Activated naive CD4-positive, alpha-beta T cell treated with anti-CD3 and anti-CD28 coated beads for 36 hours (primary cell): ENCODE measurements at regions not wholly inside any gene's neighbourhood (a gene's known extent, or its start where the extent isn't known, plus 50 kb on each side); places are given as distances from the start of the nearest gene placed in this dataset.

ENCODE experiments used
- CTCF ChIA-PET: fragments of 350-600 bp; sonication (Branson Sonifier 250); formaldehyde crosslinking; loops from one replicate; lab custom pipeline; 2021; ENCODE audit warnings: antibody characterized with exemption; lab: Charles Lee
- DNase-seq: peaks from one replicate; pipeline ENCODE4 v3.0.0-alpha.2; 2020
- H3K27ac Mint-ChIP-seq: one replicate; pipeline ENCODE4 v1.8.0; 2021; ENCODE audit warnings: mild to moderate bottlenecking, mixed read lengths
- H3K27me3 Mint-ChIP-seq: one replicate; pipeline ENCODE4 v1.8.0; 2021; ENCODE audit warnings: low read depth, mixed read lengths
- H3K36me3 Mint-ChIP-seq: one replicate; pipeline ENCODE4 v1.8.0; 2021; ENCODE audit warnings: low read depth, mixed read lengths
- H3K4me1 Mint-ChIP-seq: one replicate; pipeline ENCODE4 v1.8.0; 2021; ENCODE audit warnings: low read depth, mixed read lengths
- H3K4me3 Mint-ChIP-seq: one replicate; pipeline ENCODE4 v1.8.0; 2021; ENCODE audit warnings: mild to moderate bottlenecking, moderate library complexity, mixed read lengths
- H3K9me3 Mint-ChIP-seq: one replicate; pipeline ENCODE4 v1.8.0; 2021; ENCODE audit warnings: mixed read lengths
- intact Hi-C: fragments of 100-400 bp; cut with micrococcal nuclease; formaldehyde crosslinking; loops from one replicate; pipeline ENCODE4 v1.15.1; 2023

GRCh38 chr9:86825299-86825698 is 122.0 kb downstream of the GAS1 start:
- H3K36me3 Mint-ChIP-seq = peaks cover 1% of the 10 kb centered on the region

GRCh38 chr9:86822006-86822801 is 125.1 kb downstream of the GAS1 start:
- H3K9me3 Mint-ChIP-seq = peaks cover 2% of the 10 kb centered on the region
- DNase-seq = no peak
- intact Hi-C loops = no loop called here
- peaks cover 1% of the 10 kb centered on the region for H3K36me3 Mint-ChIP-seq
- H3K27me3 Mint-ChIP-seq = peaks cover 8% of the 10 kb centered on the region
- H3K4me1 Mint-ChIP-seq = no peaks in the 10 kb centered on the region
- H3K27ac Mint-ChIP-seq = no peak overlapping the region
- H3K4me3 Mint-ChIP-seq = no peak overlapping the region
- CTCF ChIA-PET = no interaction called here

More at GRCh38 chr9:86825299-86825698, 122.0 kb downstream of the GAS1 start:
- peaks cover 8% of the 10 kb centered on the region for H3K27me3 Mint-ChIP-seq
- no peak overlapping the region for H3K4me3 Mint-ChIP-seq
- H3K4me1 Mint-ChIP-seq = no peaks in the 10 kb centered on the region
- no peak overlapping the region for H3K27ac Mint-ChIP-seq
- intact Hi-C loops = no loop called here
- CTCF ChIA-PET = no interaction called here
- no peaks in the 10 kb centered on the region for H3K9me3 Mint-ChIP-seq
- no peak for DNase-seq

- no peak overlapping the region for H3K27ac Mint-ChIP-seq
- H3K4me3 Mint-ChIP-seq = no peak overlapping the region
- H3K36me3 Mint-ChIP-seq = no peaks in the 10 kb centered on the region
- peaks cover 2% of the 10 kb centered on the region for H3K9me3 Mint-ChIP-seq
- intact Hi-C loops = no loop called here
- CTCF ChIA-PET = no interaction called here
- peaks cover 8% of the 10 kb centered on the region for H3K27me3 Mint-ChIP-seq
- H3K4me1 Mint-ChIP-seq = no peaks in the 10 kb centered on the region
- no peak for DNase-seq
Measured at GRCh38 chr9:86821006-86821845, 126.1 kb downstream of the GAS1 start.

GRCh38 chr9:86819552-86819951 is 127.8 kb downstream of the GAS1 start:
- intact Hi-C loops = no loop called here
- Mint-ChIP-seq H3K4me3 (no peak overlapping the region), H3K4me1 (no peaks in the 10 kb centered on the region), H3K27ac (no peak overlapping the region), H3K9me3 (peaks cover 2% of the 10 kb centered on the region), H3K27me3 (peaks cover 4% of the 10 kb centered on the region), H3K36me3 (no peaks in the 10 kb centered on the region)
- no peak for DNase-seq
- CTCF ChIA-PET = no interaction called here

GRCh38 chr9:86818636-86819035 is 128.7 kb downstream of the GAS1 start:
- no peaks in the 10 kb centered on the region for H3K4me1 Mint-ChIP-seq
- H3K9me3 Mint-ChIP-seq = peaks cover 2% of the 10 kb centered on the region
- no peak for DNase-seq
- H3K27ac Mint-ChIP-seq = no peak overlapping the region
- H3K36me3 Mint-ChIP-seq = no peaks in the 10 kb centered on the region
- CTCF ChIA-PET = no interaction called here
- no peak overlapping the region for H3K4me3 Mint-ChIP-seq
- intact Hi-C loops = no loop called here
- peaks cover 4% of the 10 kb centered on the region for H3K27me3 Mint-ChIP-seq

- H3K36me3 Mint-ChIP-seq = no peaks in the 10 kb centered on the region
- intact Hi-C loops = no loop called here
- no peaks in the 10 kb centered on the region for H3K27me3 Mint-ChIP-seq
- H3K4me1 Mint-ChIP-seq = no peaks in the 10 kb centered on the region
- DNase-seq = no peak
- H3K9me3 Mint-ChIP-seq = peaks cover 2% of the 10 kb centered on the region
- CTCF ChIA-PET = no interaction called here
- H3K4me3 Mint-ChIP-seq = no peak overlapping the region
- no peak overlapping the region for H3K27ac Mint-ChIP-seq
Measured at GRCh38 chr9:86816868-86817267, 130.4 kb downstream of the GAS1 start.

- Mint-ChIP-seq H3K4me1 (no peaks in the 10 kb centered on the region), H3K27ac (no peak overlapping the region), H3K27me3 (no peaks in the 10 kb centered on the region), H3K36me3 (no peaks in the 10 kb centered on the region), H3K4me3 (no peak overlapping the region), H3K9me3 (peaks cover 2% of the 10 kb centered on the region)
- no peak for DNase-seq
- intact Hi-C loops = no loop called here
- CTCF ChIA-PET = no interaction called here
Measured at GRCh38 chr9:86816366-86816765, 130.9 kb downstream of the GAS1 start.

- DNase-seq = no peak
- Mint-ChIP-seq H3K27ac (no peak overlapping the region), H3K9me3 (no peaks in the 10 kb centered on the region), H3K27me3 (peaks cover 3% of the 10 kb centered on the region), H3K36me3 (no peaks in the 10 kb centered on the region), H3K4me1 (no peaks in the 10 kb centered on the region), H3K4me3 (no peak overlapping the region)
- CTCF ChIA-PET = no interaction called here
- intact Hi-C loops = no loop called here
Measured at GRCh38 chr9:86812616-86813015, 134.7 kb downstream of the GAS1 start.

- Mint-ChIP-seq H3K9me3 (no peaks in the 10 kb centered on the region), H3K4me3 (no peak overlapping the region), H3K4me1 (no peaks in the 10 kb centered on the region), H3K36me3 (no peaks in the 10 kb centered on the region), H3K27ac (no peak overlapping the region), H3K27me3 (peaks cover 3% of the 10 kb centered on the region)
- DNase-seq = no peak
- CTCF ChIA-PET = no interaction called here
- intact Hi-C loops = no loop called here
Measured at GRCh38 chr9:86809759-86810367, 137.4 kb downstream of the GAS1 start.

GRCh38 chr9:86809151-86809550 is 138.2 kb downstream of the GAS1 start:
- no peak overlapping the region for H3K27ac Mint-ChIP-seq
- DNase-seq = no peak
- no peaks in the 10 kb centered on the region for H3K4me1 Mint-ChIP-seq
- CTCF ChIA-PET = no interaction called here
- no peaks in the 10 kb centered on the region for H3K36me3 Mint-ChIP-seq
- H3K9me3 Mint-ChIP-seq = no peaks in the 10 kb centered on the region
- H3K27me3 Mint-ChIP-seq = peaks cover 3% of the 10 kb centered on the region
- intact Hi-C loops = no loop called here
- no peak overlapping the region for H3K4me3 Mint-ChIP-seq

- CTCF ChIA-PET = interaction anchor here (0.6 to 0.7 kb wide), 2 partner anchors 15 to 170 kb away, joined by 3 read pairs; no protein-coding TSS in a partner anchor
- no peak overlapping the region for H3K4me3 Mint-ChIP-seq
Measured at GRCh38 chr9:86807367-86807976, 139.8 kb downstream of the GAS1 start.

GRCh38 chr9:86804011-86804410 is 143.3 kb downstream of the GAS1 start:
- Mint-ChIP-seq H3K4me3 (no peak overlapping the region), H3K27me3 (peaks cover 2% of the 10 kb centered on the region), H3K9me3 (peaks cover 8% of the 10 kb centered on the region), H3K4me1 (no peaks in the 10 kb centered on the region), H3K36me3 (no peaks in the 10 kb centered on the region), H3K27ac (no peak overlapping the region)
- no peak for DNase-seq
- intact Hi-C loops = no loop called here
- CTCF ChIA-PET = no interaction called here

More at GRCh38 chr9:86807367-86807976, 139.8 kb downstream of the GAS1 start:
- H3K9me3 Mint-ChIP-seq = peaks cover 8% of the 10 kb centered on the region
- intact Hi-C loops = no loop called here
- no peaks in the 10 kb centered on the region for H3K36me3 Mint-ChIP-seq
- no peak for DNase-seq
- H3K4me1 Mint-ChIP-seq = no peaks in the 10 kb centered on the region
- no peak overlapping the region for H3K27ac Mint-ChIP-seq
- H3K27me3 Mint-ChIP-seq = peaks cover 3% of the 10 kb centered on the region
